GM06990 (cell line): ENCODE measurements at regions not wholly inside any gene's neighbourhood (a gene's known extent, or its start where the extent isn't known, plus 50 kb on each side); places are given as distances from the start of the nearest gene placed in this dataset.
"Not testable (repeated sequence)": the region's sequence is repeated elsewhere in the genome, so short reads cannot be mapped to it uniquely, and the experiment has no call there.

ENCODE experiments used
- DNase-seq: peaks from one replicate; pipeline ENCODE4 v3.0.0-alpha.2; 2011; ENCODE audit not compliant: insufficient read length; ENCODE audit errors: extremely low read depth
- H3K27me3 ChIP-seq: replicated peaks from 2 replicates; pipeline ENCODE4 v1.6.0; 2011; ENCODE audit warnings: low read length; ENCODE audit not compliant: control insufficient read depth, insufficient read depth
- H3K36me3 ChIP-seq: 2 replicates; pipeline ENCODE4 v1.5.1; 2011; ENCODE audit warnings: low read length; ENCODE audit not compliant: control insufficient read depth, insufficient read depth
- H3K4me3 ChIP-seq: replicated peaks from 2 replicates; pipeline ENCODE4 v1.5.1; 2011; ENCODE audit warnings: low read depth, mild to moderate bottlenecking, control low read depth, low read length
- TF ChIP-seq, protein P1 (sequence below): IDR thresholded peaks from 2 replicates; pipeline ENCODE4 v1.5.1; 2011; ENCODE audit warnings: low read length, control low read depth, mild to moderate bottlenecking, inconsistent platforms; ENCODE audit not compliant: insufficient read depth, poor library complexity, severe bottlenecking

- Histone ChIP-seq H3K27me3 (no peaks in the 10 kb centered on the region; the same call in 1 of the 2 replicates), H3K36me3 (no peaks in the 10 kb centered on the region), H3K4me3 (no peak overlapping the region)
- TF ChIP-seq, protein P1, sequence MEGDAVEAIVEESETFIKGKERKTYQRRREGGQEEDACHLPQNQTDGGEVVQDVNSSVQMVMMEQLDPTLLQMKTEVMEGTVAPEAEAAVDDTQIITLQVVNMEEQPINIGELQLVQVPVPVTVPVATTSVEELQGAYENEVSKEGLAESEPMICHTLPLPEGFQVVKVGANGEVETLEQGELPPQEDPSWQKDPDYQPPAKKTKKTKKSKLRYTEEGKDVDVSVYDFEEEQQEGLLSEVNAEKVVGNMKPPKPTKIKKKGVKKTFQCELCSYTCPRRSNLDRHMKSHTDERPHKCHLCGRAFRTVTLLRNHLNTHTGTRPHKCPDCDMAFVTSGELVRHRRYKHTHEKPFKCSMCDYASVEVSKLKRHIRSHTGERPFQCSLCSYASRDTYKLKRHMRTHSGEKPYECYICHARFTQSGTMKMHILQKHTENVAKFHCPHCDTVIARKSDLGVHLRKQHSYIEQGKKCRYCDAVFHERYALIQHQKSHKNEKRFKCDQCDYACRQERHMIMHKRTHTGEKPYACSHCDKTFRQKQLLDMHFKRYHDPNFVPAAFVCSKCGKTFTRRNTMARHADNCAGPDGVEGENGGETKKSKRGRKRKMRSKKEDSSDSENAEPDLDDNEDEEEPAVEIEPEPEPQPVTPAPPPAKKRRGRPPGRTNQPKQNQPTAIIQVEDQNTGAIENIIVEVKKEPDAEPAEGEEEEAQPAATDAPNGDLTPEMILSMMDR = no peak
- no peak for DNase-seq
Measured at GRCh38 chr20:19876828-19877460, 118.9 kb downstream of the RIN2 start.

DNA sequence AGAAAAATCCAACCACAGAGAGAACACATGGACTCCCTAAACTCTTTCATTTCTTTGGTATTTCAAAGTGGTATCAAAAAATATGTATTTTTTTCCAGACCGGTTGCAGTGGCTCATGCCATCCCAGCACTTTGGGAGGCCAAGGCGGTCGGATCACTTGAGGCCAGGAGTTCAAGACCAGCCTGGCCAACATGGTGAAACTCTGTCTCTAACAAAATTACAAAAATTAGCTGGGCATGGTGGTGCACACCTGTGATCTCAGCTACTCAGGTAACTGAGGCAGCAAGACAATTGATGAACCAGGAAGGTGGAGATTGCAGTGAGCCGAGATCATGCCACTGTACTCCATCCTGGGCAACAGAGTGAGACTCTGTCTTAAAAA, 121.8 kb downstream of the RIN2 start:
- DNase-seq, H3K36me3 ChIP-seq, H3K27me3 ChIP-seq, H3K4me3 ChIP-seq: not testable (repeated sequence)

DNA sequence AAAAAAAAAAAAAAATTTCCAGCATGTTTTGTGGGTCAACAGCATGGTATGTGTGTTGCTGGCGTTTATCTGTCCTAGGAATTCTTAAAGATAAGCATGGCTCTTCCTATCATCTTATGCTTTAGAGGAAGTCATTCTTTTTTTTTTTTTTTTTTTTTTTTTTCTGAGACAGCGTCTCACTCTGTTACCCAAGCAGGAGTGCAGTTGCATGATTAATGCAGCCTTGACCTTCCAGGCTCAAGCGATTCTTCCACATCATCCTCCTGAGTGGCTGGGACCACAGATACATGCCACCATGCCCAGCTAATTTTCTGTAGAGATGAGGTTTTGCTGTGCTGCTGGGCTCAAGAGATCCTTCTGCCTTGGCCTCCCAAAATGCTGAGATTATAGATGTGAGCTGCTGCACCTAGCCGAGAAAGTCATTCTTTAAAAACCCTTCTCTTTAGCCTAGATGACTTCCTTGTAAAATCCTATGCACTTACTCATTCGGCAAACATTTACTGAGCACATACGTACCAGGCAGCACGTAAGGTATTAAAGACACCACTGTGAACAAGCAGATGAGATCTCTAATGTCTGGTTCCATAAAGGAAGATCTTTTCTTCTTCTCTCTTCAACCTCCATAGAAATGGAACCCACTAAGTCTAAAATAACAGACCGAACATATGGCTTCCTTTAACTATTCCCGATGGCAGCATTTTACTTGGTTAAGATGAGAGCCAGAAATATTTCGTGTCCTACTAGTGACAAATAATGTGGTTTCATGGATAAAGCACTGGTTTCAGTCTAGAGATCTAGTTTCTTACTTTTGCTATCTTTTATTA, 122.4 kb downstream of the RIN2 start:
- H3K27me3 ChIP-seq = no peaks in the 10 kb centered on the region; the same call in 1 of the 2 replicates
- no peak for DNase-seq
- no peaks in the 10 kb centered on the region for H3K36me3 ChIP-seq
- TF ChIP-seq, protein P1 = no peak
- no peak overlapping the region for H3K4me3 ChIP-seq

DNA sequence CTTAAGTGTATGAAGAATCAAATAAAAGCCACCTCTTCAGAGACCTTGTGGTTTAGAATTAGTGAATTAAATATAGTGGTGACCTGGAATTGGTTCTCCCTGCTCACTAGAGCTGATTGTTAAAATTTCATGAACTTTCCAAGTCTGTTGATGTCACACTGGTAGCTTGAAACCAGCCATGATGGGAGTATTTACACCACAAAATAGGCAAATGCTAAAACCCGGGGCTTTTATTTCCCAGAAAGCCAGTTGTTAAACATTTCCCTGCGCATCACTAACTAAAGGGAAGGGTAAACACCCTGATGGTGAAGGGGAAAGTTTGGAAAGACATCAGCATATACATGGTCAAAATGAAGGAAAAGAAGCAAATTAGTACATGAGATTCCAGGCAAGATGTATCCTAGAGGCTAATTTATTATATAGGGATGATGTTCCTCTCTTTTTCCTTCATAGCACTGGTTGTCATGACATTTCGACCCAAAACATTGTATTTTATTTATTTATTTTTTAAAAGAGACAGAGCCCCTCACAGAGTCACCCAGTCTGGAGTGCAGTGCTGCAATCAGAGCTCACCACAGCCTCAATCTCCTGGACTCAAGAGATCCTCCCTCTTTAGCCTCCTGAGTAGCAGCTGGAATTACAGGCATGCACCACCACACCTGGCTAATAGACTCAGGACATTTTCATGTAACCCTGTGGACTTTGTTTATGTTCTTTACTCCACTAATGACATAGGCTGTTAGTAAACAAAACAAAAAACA, 123.2 kb downstream of the RIN2 start:
- H3K27me3 ChIP-seq = no peaks in the 10 kb centered on the region
- no peak for DNase-seq
- TF ChIP-seq, protein P1 = no peak
- H3K36me3 ChIP-seq = no peaks in the 10 kb centered on the region
- no peak overlapping the region for H3K4me3 ChIP-seq

DNA sequence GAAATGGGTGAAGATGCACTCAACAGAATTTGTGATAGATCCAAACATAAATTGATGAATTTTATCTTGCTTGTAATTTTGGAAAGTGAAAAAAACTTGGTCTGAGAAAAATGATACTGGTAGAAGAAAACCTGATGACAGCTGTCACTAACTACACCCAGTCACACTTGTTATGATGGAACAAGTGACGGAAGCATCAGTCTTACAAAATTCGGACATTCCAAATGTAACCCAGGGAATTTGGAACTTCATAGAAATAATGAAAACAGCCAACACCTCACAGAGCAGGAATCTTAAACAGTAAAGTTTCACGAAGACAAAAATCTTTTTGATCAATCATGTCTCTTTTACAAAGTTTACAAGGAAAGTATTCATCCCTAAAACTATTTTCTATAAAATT, 123.9 kb downstream of the RIN2 start:
- TF ChIP-seq, protein P1 = no peak
- H3K27me3 ChIP-seq = no peaks in the 10 kb centered on the region
- no peak for DNase-seq
- H3K36me3 ChIP-seq = no peaks in the 10 kb centered on the region
- no peak overlapping the region for H3K4me3 ChIP-seq

DNA sequence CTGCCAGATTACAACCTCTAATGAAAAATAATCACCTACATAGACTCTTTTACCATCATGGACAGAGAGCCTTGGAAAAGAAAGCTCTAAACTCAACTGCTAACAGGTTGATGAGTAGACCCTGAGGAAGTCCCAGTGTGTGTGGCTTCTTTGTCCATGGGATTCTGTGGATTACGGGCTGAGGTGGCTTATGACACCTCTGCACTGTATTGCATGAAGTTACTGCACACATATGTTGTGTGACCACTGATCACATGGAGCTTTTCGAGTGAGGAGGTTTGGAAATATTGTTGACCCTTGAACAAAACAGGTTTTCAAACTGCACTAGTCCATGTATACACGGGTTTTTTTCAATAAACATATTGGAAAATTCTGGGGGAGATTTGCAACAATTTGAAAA, 124.4 kb downstream of the RIN2 start:
- TF ChIP-seq, protein P1 = no peak
- no peak overlapping the region for H3K4me3 ChIP-seq
- no peaks in the 10 kb centered on the region for H3K36me3 ChIP-seq
- DNase-seq = no peak
- H3K27me3 ChIP-seq = no peaks in the 10 kb centered on the region
